HCT116 (cell line): ENCODE measurements at regions not wholly inside any gene's neighbourhood (a gene's known extent, or its start where the extent isn't known, plus 50 kb on each side); places are given as distances from the start of the nearest gene placed in this dataset.
A peak's percentile ranks its signal among the peaks of the same experiment; 100 is the strongest.

Experiments used
- ATAC-seq: fragments of 200-7000 bp; cut with Tn5 transposase; 2 replicates; pipeline ENCODE4 v1.9.1; 2020; ENCODE audit warnings: mild to moderate bottlenecking, moderate library complexity
- BruUV-seq: library from RNA; stranded (reverse); fragments of 400-500 nt; replicated peaks from 2 replicates; lab custom pipeline; 2021; lab: Mats Ljungman, UMichigan
- CTCF ChIA-PET: fragments of 300-600 bp; sonication (Branson Sonifier 250); formaldehyde crosslinking; loops from one replicate; lab custom pipeline; 2021; ENCODE audit warnings: antibody characterized with exemption; lab: Charles Lee
- POLR2A ChIA-PET: fragments of 300-600, 350-600 bp; sonication (Branson Sonifier 250); formaldehyde crosslinking; loops from one replicate; lab custom pipeline; 2021; ENCODE audit warnings: antibody characterized with exemption; lab: Charles Lee
- RAD21 ChIA-PET, 2 experiments: fragments of 300-600 bp; sonication (Branson Sonifier 250); formaldehyde crosslinking; loops; one replicate each; lab custom pipeline; 2023; ENCODE audit warnings: low total read pairs in 2 of 2; ENCODE audit not compliant: uncharacterized antibody in 2 of 2, unreplicated experiment in 2 of 2, low non-redundant PET in 1 of 2; lab: Charles Lee
- DNase-seq: peaks from one replicate; pipeline ENCODE4 v3.0.0-alpha.2; 2010; ENCODE audit warnings: low read depth, low spot score
- H2AFZ ChIP-seq: fragments of 200-600 bp; shearing (Covaris generic), sonication (generic); 2 replicates; pipeline ENCODE4 v1.6.1; 2017; ENCODE audit warnings: low read depth, mixed run types, mixed read lengths, antibody characterized with exemption, low read length; ENCODE audit not compliant: poor library complexity, severe bottlenecking
- H3K27ac ChIP-seq: 2 replicates; pipeline ENCODE4 v1.5.1; 2012; ENCODE audit warnings: low read depth, low read length
- H3K27me3 ChIP-seq: fragments of 200-600 bp; sonication (generic); 2 replicates; pipeline ENCODE4 v1.6.1; 2016; ENCODE audit warnings: mixed run types, low read length, mixed read lengths; ENCODE audit not compliant: insufficient read depth
- H3K36me3 ChIP-seq, 2 experiments: fragments of 200-500 bp in 1 of 2; fragments of 200-600 bp in 1 of 2; sonication (Bioruptor generic) in 1 of 2; sonication (generic) in 1 of 2; 2 replicates each; pipeline versions ENCODE4 v1.5.1 to v1.6.1; 2014 to 2016; ENCODE audit warnings: low read length in 2 of 2, inconsistent platforms in 1 of 2, mixed read lengths in 1 of 2, mixed run types in 1 of 2; ENCODE audit not compliant: insufficient read depth in 2 of 2, control insufficient read depth in 1 of 2
- H3K4me1 ChIP-seq, 2 experiments: fragments of 200-600 bp in 1 of 2; sonication (generic) in 1 of 2; 2 replicates each; pipeline versions ENCODE4 v1.5.1 to v1.6.1; 2012 to 2017; ENCODE audit warnings: low read length in 2 of 2, inconsistent platforms in 1 of 2, mild to moderate bottlenecking in 1 of 2, mixed read lengths in 1 of 2, mixed run types in 1 of 2, moderate library complexity in 1 of 2; ENCODE audit not compliant: insufficient read depth in 2 of 2, control insufficient read depth in 1 of 2
- H3K4me2 ChIP-seq: fragments of 200-600 bp; sonication (generic); 2 replicates; pipeline ENCODE4 v1.6.1; 2017; ENCODE audit warnings: mixed run types, low read length, mixed read lengths
- H3K4me3 ChIP-seq, 2 experiments: fragments of 200-600 bp in 1 of 2; sonication (generic) in 1 of 2; replicated peaks in 1 of 2; 2 replicates each; pipeline ENCODE4 v1.5.1; 2011 to 2016; ENCODE audit warnings: low read length in 2 of 2, control low read depth in 1 of 2, low read depth in 1 of 2, mild to moderate bottlenecking in 1 of 2, mixed read lengths in 1 of 2, mixed run types in 1 of 2
- H3K79me2 ChIP-seq: fragments of 200-600 bp; sonication (generic); 2 replicates; pipeline ENCODE4 v1.6.1; 2017; ENCODE audit warnings: mild to moderate bottlenecking, mixed run types, low read length, moderate library complexity, mixed read lengths; ENCODE audit not compliant: insufficient read depth
- H3K9ac ChIP-seq: fragments of 200-600 bp; sonication (generic); 2 replicates; pipeline ENCODE4 v1.6.1; 2016; ENCODE audit warnings: low read length, mixed read lengths
- H3K9me2 ChIP-seq: fragments of 200-600 bp; sonication (generic), shearing (Covaris generic); 2 replicates; pipeline ENCODE4 v1.6.1; 2017; ENCODE audit warnings: mixed run types, mild to moderate bottlenecking, moderate library complexity; ENCODE audit not compliant: insufficient read depth
- H3K9me3 ChIP-seq, 2 experiments: fragments of 200-500 bp in 1 of 2; fragments of 200-600 bp in 1 of 2; sonication (Bioruptor generic) in 1 of 2; sonication (generic) in 1 of 2; 2 replicates each; pipeline ENCODE4 v1.6.1; 2014 to 2017; ENCODE audit warnings: low read length in 2 of 2, mixed read lengths in 2 of 2, inconsistent platforms in 1 of 2, low read depth in 1 of 2, mild to moderate bottlenecking in 1 of 2, mixed run types in 1 of 2, moderate library complexity in 1 of 2; ENCODE audit not compliant: control insufficient read depth in 1 of 2, insufficient read depth in 1 of 2
- H4K20me1 ChIP-seq: fragments of 200-600 bp; sonication (generic), shearing (Covaris generic); 2 replicates; pipeline ENCODE4 v1.6.1; 2017; ENCODE audit warnings: mixed run types, mild to moderate bottlenecking, moderate library complexity; ENCODE audit not compliant: insufficient read depth
- ATF3 ChIP-seq: IDR thresholded peaks from 2 replicates; pipeline ENCODE4 v1.6.1; 2012
- CTCF ChIP-seq, 3 experiments: fragments of 200-600 bp in 1 of 3; sonication (generic) in 1 of 3; IDR thresholded peaks in 2 of 3; conservative IDR thresholded peaks in 1 of 3; 2 replicates each; pipeline ENCODE4 v1.5.1; 2012 to 2017; ENCODE audit warnings: low read depth in 2 of 3, low read length in 2 of 3, antibody characterized with exemption in 1 of 3, borderline replicate concordance in 1 of 3, control low read depth in 1 of 3, mild to moderate bottlenecking in 1 of 3, mixed read lengths in 1 of 3, mixed run types in 1 of 3, moderate library complexity in 1 of 3; ENCODE audit not compliant: insufficient read depth in 1 of 3
- EGR1 ChIP-seq: IDR thresholded peaks from 2 replicates; pipeline ENCODE4 v1.6.1; 2012; ENCODE audit warnings: low read depth
- EZH2 ChIP-seq: fragments of 200-600 bp; sonication (generic); IDR thresholded peaks from 2 replicates; pipeline ENCODE4 v1.6.1; 2017; ENCODE audit warnings: antibody characterized with exemption, mixed run types
- EZH2phosphoT487 ChIP-seq: fragments of 200-600 bp; IDR thresholded peaks from 2 replicates; pipeline ENCODE4 v1.6.1; 2018; ENCODE audit warnings: antibody characterized with exemption, borderline replicate concordance
- FOSL1 ChIP-seq: IDR thresholded peaks from 2 replicates; pipeline ENCODE4 v1.6.1; 2012; ENCODE audit warnings: low read depth
- MAX ChIP-seq: IDR thresholded peaks from 2 replicates; pipeline ENCODE4 v1.6.1; 2012
- POLR2A ChIP-seq: IDR thresholded peaks from 2 replicates; pipeline ENCODE4 v1.7.0; 2011; ENCODE audit warnings: borderline replicate concordance; ENCODE audit not compliant: insufficient read depth, insufficient read length; ENCODE audit errors: extremely low read depth
- POLR2AphosphoS5 ChIP-seq: IDR thresholded peaks from 2 replicates; pipeline ENCODE4 v1.6.1; 2011; ENCODE audit warnings: mild to moderate bottlenecking, low read depth, low read length, moderate library complexity
- RAD21 ChIP-seq: IDR thresholded peaks from 2 replicates; pipeline ENCODE4 v1.6.1; 2012; ENCODE audit warnings: low read depth, mild to moderate bottlenecking
- REST ChIP-seq: IDR thresholded peaks from 2 replicates; pipeline ENCODE4 v1.6.1; 2012; ENCODE audit warnings: low read depth
- SIN3A ChIP-seq: IDR thresholded peaks from 2 replicates; pipeline ENCODE4 v1.6.1; 2012; ENCODE audit warnings: low read depth
- TCF7L2 ChIP-seq: IDR thresholded peaks from 2 replicates; pipeline ENCODE4 v1.7.0; 2011; ENCODE audit warnings: borderline replicate concordance, inconsistent platforms; ENCODE audit not compliant: insufficient read depth, insufficient read length; ENCODE audit errors: extremely low read depth
- YY1 ChIP-seq: IDR thresholded peaks from 2 replicates; pipeline ENCODE4 v1.6.1; 2011; ENCODE audit warnings: low read length, low read depth, moderate library complexity, mild to moderate bottlenecking; ENCODE audit not compliant: insufficient replicate concordance; ENCODE audit errors: extremely low read depth
- ZBTB33 ChIP-seq: IDR thresholded peaks from 2 replicates; pipeline ENCODE4 v1.6.1; 2011; ENCODE audit warnings: mild to moderate bottlenecking, low read length, moderate library complexity; ENCODE audit not compliant: insufficient replicate concordance; ENCODE audit errors: extremely low read depth
- ZFX ChIP-seq: fragments of 450-650 bp; IDR thresholded peaks from 2 replicates; pipeline ENCODE4 v1.6.1; 2017
- ZNF274 ChIP-seq: fragments of 200-500 bp; sonication (Bioruptor generic); IDR thresholded peaks from 2 replicates; pipeline ENCODE4 v1.6.1; 2014; ENCODE audit warnings: mild to moderate bottlenecking, low read depth, low read length, inconsistent platforms
- intact Hi-C: fragments of 100-400 bp; cut with micrococcal nuclease; formaldehyde crosslinking; loops from 2 replicates; pipeline ENCODE4 v1.10.0; 2022

GRCh38 chr2:64848945-64849344 lies 140.3 kb upstream of the SLC1A4 start:
- intact Hi-C loops = no loop called here
- H3K9me3 ChIP-seq = no peaks in the 10 kb centered on the region
- ChIA-PET RAD21 (no interaction called here), POLR2A (interaction anchor here (0.8 to 2.0 kb wide), 6 partner anchors 9 to 98 kb away, joined by 3 to 21 read pairs (median 4); no protein-coding TSS in a partner anchor), CTCF (interaction anchor here (0.7 to 1.7 kb wide), 2 partner anchors 10 to 203 kb away, joined by 3 to 5 read pairs; no protein-coding TSS in a partner anchor)
- peak overlapping the region; percentile 4 for H2AFZ ChIP-seq
- H3K4me3 ChIP-seq = no peak overlapping the region
- no peak overlapping the region for H3K4me2 ChIP-seq
- DNase-seq (no peak), ATAC-seq (no peak)
- BruUV-seq = no TSS peak
- no peak overlapping the region for H3K27ac ChIP-seq
- TF ChIP-seq ATF3 = no peak
- no peak for TF ChIP-seq CTCF (IDR thresholded peaks at IDR 0.05 in 2 of 3, conservative IDR thresholded peaks at IDR 0.05 in 1 of 3; ENCODE audit: borderline replicate concordance in 1 of 3, insufficient read depth in 1 of 3, low read depth in 2 of 3, low read length in 2 of 3)
- no peak for TF ChIP-seq EZH2phosphoT487
- TF ChIP-seq RAD21 = no peak
- TF ChIP-seq TCF7L2 = no peak
- no peak for TF ChIP-seq POLR2A
- TF ChIP-seq MAX = no peak
- TF ChIP-seq SIN3A = no peak
- TF ChIP-seq REST = no peak
- no peak for TF ChIP-seq POLR2AphosphoS5
- TF ChIP-seq ZNF274 = no peak
- no peak for TF ChIP-seq EZH2
- TF ChIP-seq YY1 = no peak
- no peak for TF ChIP-seq EGR1
- TF ChIP-seq ZBTB33 = no peak
- TF ChIP-seq FOSL1 = no peak
- TF ChIP-seq ZFX = no peak
- no peaks in the 10 kb centered on the region for H3K79me2 ChIP-seq
- H3K27me3 ChIP-seq = no peaks in the 10 kb centered on the region
- H3K9ac ChIP-seq = no peak overlapping the region
- H4K20me1 ChIP-seq = no peaks in the 10 kb centered on the region
- peaks cover 0 to 21% of the 10 kb centered on the region in 2 experiments; a peak in 3 of 4 replicates for H3K4me1 ChIP-seq
- no peaks in the 10 kb centered on the region for H3K9me2 ChIP-seq
- no peaks in the 10 kb centered on the region for H3K36me3 ChIP-seq
